ENCODE measurements at regions not wholly inside any gene's neighbourhood (a gene's known extent, or its start where the extent isn't known, plus 50 kb on each side); places are given as distances from the start of the nearest gene placed in this dataset.
A peak's percentile ranks its signal among the peaks of the same experiment; 100 is the strongest.

DNA sequence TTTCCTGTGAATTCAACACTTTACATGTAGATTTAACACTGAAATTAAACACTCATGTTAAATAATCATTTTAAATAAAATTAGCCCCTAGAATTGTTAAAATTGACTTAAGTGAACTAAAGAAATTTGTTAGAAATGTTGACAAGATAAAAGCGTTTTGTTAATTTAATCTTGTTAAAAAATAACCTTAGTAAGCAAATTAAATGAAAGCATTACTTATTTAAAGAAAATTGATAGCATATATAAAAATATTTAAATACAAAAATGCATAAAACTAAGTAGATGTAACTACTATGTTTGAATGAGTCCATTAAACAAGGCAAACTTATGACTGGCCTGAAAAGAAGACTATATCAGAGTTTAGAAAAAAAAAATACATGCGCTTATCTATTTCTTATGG, 99.0 kb upstream of the TRPC4 start:
- Histone ChIP-seq H3K4me1 (ENCODE audit: insufficient read depth, low read length) (no peaks in the 10 kb centered on the region), H4K20me1 (ENCODE audit: low read length) (no peaks in the 10 kb centered on the region), H3K9me2 (replicated peaks; ENCODE audit: low read length) (no peaks in the 10 kb centered on the region), H3K27ac (ENCODE audit: low read length) (no peak overlapping the region), H3K79me2 (ENCODE audit: low read length) (no peaks in the 10 kb centered on the region), H3K9ac (ENCODE audit: low read length) (no peak overlapping the region), H3K27me3 (ENCODE audit: low read length) (no peaks in the 10 kb centered on the region), H3K36me3 (ENCODE audit: low read depth, low read length) (no peaks in the 10 kb centered on the region), H3K9me3 (ENCODE audit: low read length) (no peaks in the 10 kb centered on the region), H3K4me3 (ENCODE audit: low read length) (no peak overlapping the region), H3F3A (ENCODE audit: low read length, unreplicated experiment) (no peaks in the 10 kb centered on the region), H2AFZ (ENCODE audit: low read length) (no peak overlapping the region), H3K4me2 (ENCODE audit: low read length) (no peak overlapping the region)
- DNase-seq (no peak), ATAC-seq (no peak)
- intact Hi-C loops (cut with micrococcal nuclease): no loop called here
- ChIA-PET CTCF (interaction anchor here (0.6 kb wide), 1 partner anchor 11 kb away, joined by 3 read pairs; no protein-coding TSS in a partner anchor), POLR2A (ENCODE audit: unreplicated experiment) (no interaction called here)
- TF ChIP-seq, protein P1, sequence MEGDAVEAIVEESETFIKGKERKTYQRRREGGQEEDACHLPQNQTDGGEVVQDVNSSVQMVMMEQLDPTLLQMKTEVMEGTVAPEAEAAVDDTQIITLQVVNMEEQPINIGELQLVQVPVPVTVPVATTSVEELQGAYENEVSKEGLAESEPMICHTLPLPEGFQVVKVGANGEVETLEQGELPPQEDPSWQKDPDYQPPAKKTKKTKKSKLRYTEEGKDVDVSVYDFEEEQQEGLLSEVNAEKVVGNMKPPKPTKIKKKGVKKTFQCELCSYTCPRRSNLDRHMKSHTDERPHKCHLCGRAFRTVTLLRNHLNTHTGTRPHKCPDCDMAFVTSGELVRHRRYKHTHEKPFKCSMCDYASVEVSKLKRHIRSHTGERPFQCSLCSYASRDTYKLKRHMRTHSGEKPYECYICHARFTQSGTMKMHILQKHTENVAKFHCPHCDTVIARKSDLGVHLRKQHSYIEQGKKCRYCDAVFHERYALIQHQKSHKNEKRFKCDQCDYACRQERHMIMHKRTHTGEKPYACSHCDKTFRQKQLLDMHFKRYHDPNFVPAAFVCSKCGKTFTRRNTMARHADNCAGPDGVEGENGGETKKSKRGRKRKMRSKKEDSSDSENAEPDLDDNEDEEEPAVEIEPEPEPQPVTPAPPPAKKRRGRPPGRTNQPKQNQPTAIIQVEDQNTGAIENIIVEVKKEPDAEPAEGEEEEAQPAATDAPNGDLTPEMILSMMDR (conservative IDR thresholded peaks at IDR 0.05; ENCODE audit: low read depth, low read length): no peak
- TF ChIP-seq EZH2 (IDR thresholded peaks at IDR 0.05; ENCODE audit: low read length, unreplicated experiment) (no peak), EZH2phosphoT487 (IDR thresholded peaks at IDR 0.05; ENCODE audit: borderline replicate concordance, low read length) (no peak)
- BruUV-seq (replicated peaks): no TSS peak

- Histone ChIP-seq H3K27ac (ENCODE audit: low read length) (no peak overlapping the region), H2AFZ (ENCODE audit: low read length) (no peak overlapping the region), H3K9me2 (replicated peaks; ENCODE audit: low read length) (no peaks in the 10 kb centered on the region), H3K4me3 (ENCODE audit: low read length) (no peak overlapping the region), H3K79me2 (ENCODE audit: low read length) (no peaks in the 10 kb centered on the region), H3F3A (ENCODE audit: low read length, unreplicated experiment) (no peaks in the 10 kb centered on the region), H3K9me3 (ENCODE audit: low read length) (no peaks in the 10 kb centered on the region), H3K27me3 (ENCODE audit: low read length) (no peaks in the 10 kb centered on the region), H3K9ac (ENCODE audit: low read length) (no peak overlapping the region), H3K4me1 (ENCODE audit: insufficient read depth, low read length) (no peaks in the 10 kb centered on the region), H4K20me1 (ENCODE audit: low read length) (no peaks in the 10 kb centered on the region), H3K4me2 (ENCODE audit: low read length) (no peak overlapping the region), H3K36me3 (ENCODE audit: low read depth, low read length) (no peaks in the 10 kb centered on the region)
- ATAC-seq (no peak), DNase-seq (peak; percentile 26)
- intact Hi-C loops (cut with micrococcal nuclease): no loop called here
- BruUV-seq (replicated peaks): no TSS peak
- ChIA-PET CTCF (no interaction called here), POLR2A (ENCODE audit: unreplicated experiment) (no interaction called here)
- TF ChIP-seq EZH2 (IDR thresholded peaks at IDR 0.05; ENCODE audit: low read length, unreplicated experiment) (no peak), EZH2phosphoT487 (IDR thresholded peaks at IDR 0.05; ENCODE audit: borderline replicate concordance, low read length) (no peak)
- TF ChIP-seq, protein P1 (conservative IDR thresholded peaks at IDR 0.05; ENCODE audit: low read depth, low read length): no peak
These were observed 96.7 kb upstream of the TRPC4 start for GRCh38 chr13:37966266-37966665.

- no peaks in the 10 kb centered on the region for H3K9me2 ChIP-seq (replicated peaks; ENCODE audit: low read length)
- no peak overlapping the region for H3K27ac ChIP-seq (ENCODE audit: low read length)
- no peak overlapping the region for H3K9ac ChIP-seq (ENCODE audit: low read length)
- no peaks in the 10 kb centered on the region for H3K27me3 ChIP-seq (ENCODE audit: low read length)
- ATAC-seq (no peak), DNase-seq (peak; percentile 40)
- POLR2A ChIA-PET (ENCODE audit: unreplicated experiment): no interaction called here
- no peaks in the 10 kb centered on the region for H3F3A ChIP-seq (ENCODE audit: low read length, unreplicated experiment)
- peaks cover 7% of the 10 kb centered on the region for H3K4me1 ChIP-seq (ENCODE audit: insufficient read depth, low read length)
- no peak overlapping the region for H2AFZ ChIP-seq (ENCODE audit: low read length)
- no peaks in the 10 kb centered on the region for H4K20me1 ChIP-seq (ENCODE audit: low read length)
- intact Hi-C loops (cut with micrococcal nuclease): no loop called here
- H3K9me3 ChIP-seq (ENCODE audit: low read length): no peaks in the 10 kb centered on the region
- BruUV-seq (replicated peaks): no TSS peak
- no peaks in the 10 kb centered on the region for H3K36me3 ChIP-seq (ENCODE audit: low read depth, low read length)
- no peak overlapping the region for H3K4me2 ChIP-seq (ENCODE audit: low read length)
- no peak overlapping the region for H3K4me3 ChIP-seq (ENCODE audit: low read length)
- TF ChIP-seq, protein P1 (conservative IDR thresholded peaks at IDR 0.05; ENCODE audit: low read depth, low read length): peak; percentile 55
- TF ChIP-seq EZH2phosphoT487 (IDR thresholded peaks at IDR 0.05; ENCODE audit: borderline replicate concordance, low read length): no peak
- no peaks in the 10 kb centered on the region for H3K79me2 ChIP-seq (ENCODE audit: low read length)
- CTCF ChIA-PET: no interaction called here
These were observed 90.9 kb upstream of the TRPC4 start for GRCh38 chr13:37960427-37960826.

All from PC-3 (cell line).